ENCODE measurements at regions not wholly inside any gene's neighbourhood (a gene's known extent, or its start where the extent isn't known, plus 50 kb on each side); places are given as distances from the start of the nearest gene placed in this dataset.

DNA sequence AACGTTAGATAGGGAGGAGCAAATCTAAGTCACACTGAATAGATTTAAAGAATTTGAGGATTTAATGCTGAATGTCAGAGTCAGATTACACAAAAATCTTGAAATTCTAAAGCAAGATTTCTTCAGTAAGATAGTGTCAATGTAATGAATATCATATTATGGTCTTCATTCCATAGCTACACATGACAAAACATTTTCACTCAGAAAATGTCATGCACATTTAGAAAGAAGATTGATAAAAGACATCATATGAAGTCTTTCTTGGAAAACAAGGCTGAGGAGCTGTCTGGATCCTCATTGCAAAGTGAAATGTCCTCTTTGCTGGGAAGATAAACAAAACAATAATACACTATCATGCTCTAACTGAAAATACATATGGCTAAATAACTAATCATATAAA lies 1006.9 kb downstream of the PCDH7 start:
- TF ChIP-seq, protein P1, sequence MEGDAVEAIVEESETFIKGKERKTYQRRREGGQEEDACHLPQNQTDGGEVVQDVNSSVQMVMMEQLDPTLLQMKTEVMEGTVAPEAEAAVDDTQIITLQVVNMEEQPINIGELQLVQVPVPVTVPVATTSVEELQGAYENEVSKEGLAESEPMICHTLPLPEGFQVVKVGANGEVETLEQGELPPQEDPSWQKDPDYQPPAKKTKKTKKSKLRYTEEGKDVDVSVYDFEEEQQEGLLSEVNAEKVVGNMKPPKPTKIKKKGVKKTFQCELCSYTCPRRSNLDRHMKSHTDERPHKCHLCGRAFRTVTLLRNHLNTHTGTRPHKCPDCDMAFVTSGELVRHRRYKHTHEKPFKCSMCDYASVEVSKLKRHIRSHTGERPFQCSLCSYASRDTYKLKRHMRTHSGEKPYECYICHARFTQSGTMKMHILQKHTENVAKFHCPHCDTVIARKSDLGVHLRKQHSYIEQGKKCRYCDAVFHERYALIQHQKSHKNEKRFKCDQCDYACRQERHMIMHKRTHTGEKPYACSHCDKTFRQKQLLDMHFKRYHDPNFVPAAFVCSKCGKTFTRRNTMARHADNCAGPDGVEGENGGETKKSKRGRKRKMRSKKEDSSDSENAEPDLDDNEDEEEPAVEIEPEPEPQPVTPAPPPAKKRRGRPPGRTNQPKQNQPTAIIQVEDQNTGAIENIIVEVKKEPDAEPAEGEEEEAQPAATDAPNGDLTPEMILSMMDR (conservative IDR thresholded peaks at IDR 0.05 in 1 of 2, IDR thresholded peaks at IDR 0.05 in 1 of 2; ENCODE audit: low read depth in 1 of 2, low read length in 2 of 2) = no peak
- no peak for TF ChIP-seq EZH2 (IDR thresholded peaks at IDR 0.05; ENCODE audit: low read length, missing control alignments)

All from fibroblast of lung (primary cell).